GM12878 (cell line): ENCODE measurements at regions not wholly inside any gene's neighbourhood (a gene's known extent, or its start where the extent isn't known, plus 50 kb on each side); places are given as distances from the start of the nearest gene placed in this dataset.

Source experiments
- ATAC-seq: fragments of 200-7000 bp; cut with Tn5 transposase; 3 replicates; pipeline ENCODE4 v1.9.1; 2020; ENCODE audit warnings: mild to moderate bottlenecking, moderate library complexity
- BruUV-seq: library from RNA; stranded (reverse); fragments of 400-500 nt; replicated peaks from 2 replicates; lab custom pipeline; 2021; lab: Mats Ljungman, UMichigan
- CTCF ChIA-PET: fragments of 300-600 bp; sonication (Branson Sonifier 250); formaldehyde crosslinking; extraction: SDS; loops from one replicate; lab custom pipeline; 2021; ENCODE audit warnings: inconsistent platforms; lab: Yijun Ruan, JAX
- POLR2A ChIA-PET: fragments of 350-600 bp; formaldehyde crosslinking; extraction: SDS; loops from one replicate; lab custom pipeline; 2021; ENCODE audit warnings: inconsistent platforms; lab: Charles Lee
- RAD21 ChIA-PET: fragments of 300-600 bp; sonication (Branson Sonifier 250); formaldehyde crosslinking; loops from one replicate; lab custom pipeline; 2023; ENCODE audit warnings: antibody characterized with exemption; ENCODE audit not compliant: unreplicated experiment; lab: Charles Lee
- SMC1A ChIA-PET: fragments of 300-600 bp; sonication (Branson Sonifier 250); formaldehyde crosslinking; loops from one replicate; lab custom pipeline; 2023; ENCODE audit not compliant: unreplicated experiment, uncharacterized antibody; lab: Charles Lee
- DNase-seq: peaks from one replicate; pipeline ENCODE4 v3.0.0-alpha.2; 2011; ENCODE audit warnings: low read depth, low spot score
- FAIRE-seq: peaks from 3 replicates; lab custom pipeline; 2011; peaks lifted over from hg19 to GRCh38; lab: Jason Lieb, UNC
- H2AFZ ChIP-seq: 2 replicates; pipeline ENCODE4 v1.6.0; 2011; ENCODE audit warnings: low read depth, low read length, control low read depth; ENCODE audit not compliant: control insufficient read depth
- H3K27ac ChIP-seq: 2 replicates; pipeline ENCODE4 v1.5.1; 2011; ENCODE audit warnings: control low read depth; ENCODE audit not compliant: control insufficient read depth, insufficient read depth
- H3K27me3 ChIP-seq, 2 experiments: replicated peaks in 1 of 2; 2 replicates each; pipeline versions ENCODE4 v1.6.0 to v1.6.1; 2011; ENCODE audit warnings: low read length in 1 of 2; ENCODE audit not compliant: control insufficient read depth in 2 of 2, insufficient read depth in 2 of 2
- H3K36me3 ChIP-seq, 2 experiments: 2 replicates each; pipeline ENCODE4 v1.5.1; 2011; ENCODE audit warnings: low read length in 1 of 2; ENCODE audit not compliant: control insufficient read depth in 2 of 2, insufficient read depth in 2 of 2
- H3K4me1 ChIP-seq: 2 replicates; pipeline ENCODE4 v1.6.1; 2011; ENCODE audit warnings: mild to moderate bottlenecking, low read length, moderate library complexity, mixed read lengths; ENCODE audit not compliant: control insufficient read depth, insufficient read depth
- H3K4me2 ChIP-seq: 2 replicates; pipeline ENCODE4 v1.6.0; 2011; ENCODE audit warnings: control low read depth; ENCODE audit not compliant: control insufficient read depth, insufficient read depth
- H3K4me3 ChIP-seq: fragments of 200-600 bp; sonication (generic); 2 replicates; pipeline ENCODE4 v1.5.1; 2016
- H3K79me2 ChIP-seq: 2 replicates; pipeline ENCODE4 v1.6.0; 2011; ENCODE audit warnings: low read length; ENCODE audit not compliant: control insufficient read depth, insufficient read depth
- H3K9ac ChIP-seq: 2 replicates; pipeline ENCODE4 v1.8.0; 2011; ENCODE audit warnings: low read length, control low read depth, mixed read lengths; ENCODE audit not compliant: control insufficient read depth, insufficient read depth
- H3K9me3 ChIP-seq: replicated peaks from 3 replicates; pipeline ENCODE4 v1.5.1; 2011; ENCODE audit warnings: mild to moderate bottlenecking, low read length; ENCODE audit not compliant: control insufficient read depth, insufficient read depth
- H4K20me1 ChIP-seq: 2 replicates; pipeline ENCODE4 v1.6.0; 2011; ENCODE audit not compliant: control insufficient read depth, insufficient read depth
- BCLAF1 ChIP-seq: fragments of 450-650 bp; IDR thresholded peaks from 2 replicates; pipeline ENCODE4 v1.6.1; 2017; ENCODE audit warnings: antibody characterized with exemption, mild to moderate bottlenecking, moderate library complexity
- CBFB ChIP-seq: IDR thresholded peaks from 2 replicates; pipeline ENCODE4 v1.6.1; 2016; ENCODE audit warnings: antibody characterized with exemption, low read depth
- CBX3 ChIP-seq: fragments of 200-600 bp; sonication (generic); IDR thresholded peaks from 2 replicates; pipeline ENCODE4 v1.6.1; 2016; ENCODE audit warnings: low read depth, borderline replicate concordance
- CREB1 ChIP-seq: IDR thresholded peaks from 2 replicates; pipeline ENCODE4 v1.6.1; 2012; ENCODE audit warnings: low read depth, mild to moderate bottlenecking, inconsistent platforms
- CREM ChIP-seq: IDR thresholded peaks from 2 replicates; pipeline ENCODE4 v1.6.1; 2014; ENCODE audit warnings: antibody characterized with exemption, low read depth
- ETV6 ChIP-seq, 2 experiments: fragments of 450-650 bp in 1 of 2; IDR thresholded peaks in 1 of 2; conservative IDR thresholded peaks in 1 of 2; 2 replicates each; pipeline ENCODE4 v1.6.1; 2014; ENCODE audit warnings: antibody characterized with exemption in 1 of 2, borderline replicate concordance in 1 of 2, low read depth in 1 of 2, mild to moderate bottlenecking in 1 of 2, moderate library complexity in 1 of 2
- KLF5 ChIP-seq: fragments of 450-650 bp; IDR thresholded peaks from 2 replicates; pipeline ENCODE4 v1.6.1; 2014; ENCODE audit warnings: mild to moderate bottlenecking; ENCODE audit not compliant: partially characterized antibody
- LARP7 ChIP-seq: fragments of 450-650 bp; IDR thresholded peaks from 2 replicates; pipeline ENCODE4 v1.6.1; 2017; ENCODE audit warnings: mild to moderate bottlenecking
- MEF2B ChIP-seq: fragments of 450-650 bp; IDR thresholded peaks from 2 replicates; pipeline ENCODE4 v1.6.1; 2018; ENCODE audit warnings: mild to moderate bottlenecking, moderate library complexity; ENCODE audit not compliant: partially characterized antibody, poor library complexity, severe bottlenecking
- NFXL1 ChIP-seq: fragments of 450-650 bp; IDR thresholded peaks from 2 replicates; pipeline ENCODE4 v1.6.1; 2017; ENCODE audit warnings: antibody characterized with exemption, mild to moderate bottlenecking, borderline replicate concordance
- RUNX3 ChIP-seq: IDR thresholded peaks from 2 replicates; pipeline ENCODE4 v1.6.1; 2012; ENCODE audit warnings: low read length, inconsistent platforms
- SIX5 ChIP-seq: IDR thresholded peaks from 2 replicates; pipeline ENCODE4 v1.6.1; 2011; ENCODE audit warnings: mild to moderate bottlenecking, low read depth, low read length, moderate library complexity; ENCODE audit not compliant: severe bottlenecking
- SMARCA5 ChIP-seq: fragments of 450-650 bp; IDR thresholded peaks from 2 replicates; pipeline ENCODE4 v1.6.1; 2017; ENCODE audit warnings: mild to moderate bottlenecking
- SRF ChIP-seq, 2 experiments: IDR thresholded peaks; 2 replicates each; pipeline ENCODE4 v1.6.1; 2011; ENCODE audit warnings: low read depth in 2 of 2, low read length in 2 of 2, mild to moderate bottlenecking in 1 of 2, moderate library complexity in 1 of 2
- TAF1 ChIP-seq: IDR thresholded peaks from 2 replicates; pipeline ENCODE4 v1.6.1; 2011; ENCODE audit warnings: mild to moderate bottlenecking, low read depth, low read length, borderline replicate concordance
- TCF7 ChIP-seq: IDR thresholded peaks from 2 replicates; pipeline ENCODE4 v1.6.1; 2014; ENCODE audit warnings: antibody characterized with exemption, borderline replicate concordance
- USF2 ChIP-seq: IDR thresholded peaks from 2 replicates; pipeline ENCODE4 v1.6.1; 2011; ENCODE audit warnings: low read depth, low read length, improper control_type of control experiment, borderline replicate concordance
- YY1 ChIP-seq: IDR thresholded peaks from 2 replicates; pipeline ENCODE4 v1.6.1; 2011; ENCODE audit warnings: low read depth, mild to moderate bottlenecking, low read length
- WGBS: methylation state at CpG from one replicate; pipeline ENCODE4 v1.1.6; 2016; ENCODE audit warnings: low lambda C conversion rate; ENCODE audit not compliant: insufficient replicate concordance, insufficient coverage; ENCODE audit errors: missing lambda C conversion rate; 5-methylcytosine and 5-hydroxymethylcytosine counted together
- in situ Hi-C: fragments of 300-500 bp; cut with MboI; formaldehyde crosslinking; loops from 9 replicates; pipeline ENCODE4 v1.14.3; 2018; ENCODE audit warnings: mixed read lengths
- intact Hi-C: fragments of 100-400 bp; cut with micrococcal nuclease; formaldehyde crosslinking; loops from one replicate; pipeline ENCODE4 v1.14.2; 2022; ENCODE audit not compliant: unreplicated experiment

- no peaks in the 10 kb centered on the region for H3K79me2 ChIP-seq
- no peak overlapping the region for H3K27ac ChIP-seq
- ChIA-PET RAD21 (no interaction called here), CTCF (no interaction called here), SMC1A (no interaction called here), POLR2A (no interaction called here)
- DNase-seq: no peak
- no peak overlapping the region for H3K4me2 ChIP-seq
- ATAC-seq: no peak
- H3K9me3 ChIP-seq: no peaks in the 10 kb centered on the region
- H3K27me3 ChIP-seq: no peaks in the 10 kb centered on the region
- no peaks in the 10 kb centered on the region for H4K20me1 ChIP-seq
- H3K36me3 ChIP-seq: no peaks in the 10 kb centered on the region
- no peak overlapping the region for H2AFZ ChIP-seq
- intact Hi-C loops: no loop called here
- WGBS: 0% methylated on average over 1 of the region's 1 CpG
- in situ Hi-C loops: no loop called here
- no peak overlapping the region for H3K9ac ChIP-seq
- FAIRE-seq: no peak
- no peak overlapping the region for H3K4me3 ChIP-seq
- BruUV-seq: no TSS peak
- no peaks in the 10 kb centered on the region for H3K4me1 ChIP-seq
- TF ChIP-seq CREM (no peak), BCLAF1 (no peak), SMARCA5 (no peak), TAF1 (no peak), LARP7 (no peak), CREB1 (no peak), MEF2B (no peak), NFXL1 (no peak), ETV6 (conservative IDR thresholded peaks at IDR 0.05 in 1 of 2, IDR thresholded peaks at IDR 0.05 in 1 of 2; ENCODE audit: borderline replicate concordance in 1 of 2, low read depth in 1 of 2) (no peak), RUNX3 (no peak), USF2 (no peak), SIX5 (no peak), SRF (IDR thresholded peaks at IDR 0.05; ENCODE audit: low read depth in 2 of 2, low read length in 2 of 2) (no peak), YY1 (no peak), CBX3 (no peak), CBFB (no peak), TCF7 (no peak), KLF5 (no peak)
These were observed 752.9 kb upstream of the CT83 start for GRCh38 chrX:117215683-117216082.
